Esophagus (tissue), 2 donors: ENCODE measurements at regions not wholly inside any gene's neighbourhood (a gene's known extent, or its start where the extent isn't known, plus 50 kb on each side); places are given as distances from the start of the nearest gene placed in this dataset.

Experiments used
- H3K27ac ChIP-seq, 2 donors: one replicate each; pipeline ENCODE4 v1.5.1; 2013; ENCODE audit warnings: low read depth in 2 of 2, mild to moderate bottlenecking in 2 of 2, inconsistent platforms in 1 of 2, low read length in 1 of 2, moderate library complexity in 1 of 2
- H3K27me3 ChIP-seq, 2 donors: one replicate each; pipeline ENCODE4 v1.6.1; 2013; ENCODE audit warnings: low read length in 2 of 2, control low read depth in 1 of 2, mild to moderate bottlenecking in 1 of 2; ENCODE audit not compliant: insufficient read depth in 2 of 2, control insufficient read depth in 1 of 2
- H3K36me3 ChIP-seq, 2 donors: one replicate each; pipeline ENCODE4 v1.6.1; 2013; ENCODE audit warnings: low read length in 1 of 2; ENCODE audit not compliant: control insufficient read depth in 2 of 2, insufficient read depth in 2 of 2
- H3K4me1 ChIP-seq, 2 donors: one replicate each; pipeline ENCODE4 v1.6.1; 2013; ENCODE audit warnings: low read length in 1 of 2; ENCODE audit not compliant: control insufficient read depth in 2 of 2, insufficient read depth in 2 of 2
- H3K4me3 ChIP-seq, 2 donors: one replicate each; pipeline ENCODE4 v1.5.1; 2013; ENCODE audit warnings: low read length in 2 of 2, mild to moderate bottlenecking in 2 of 2, low read depth in 1 of 2, moderate library complexity in 1 of 2
- H3K9me3 ChIP-seq, 2 donors: one replicate each; pipeline ENCODE4 v1.6.1; 2013; ENCODE audit warnings: mild to moderate bottlenecking in 2 of 2, low read depth in 1 of 2, low read length in 1 of 2, moderate library complexity in 1 of 2; ENCODE audit not compliant: control insufficient read depth in 2 of 2, insufficient read depth in 1 of 2
- WGBS, 2 donors: extraction: QIAGEN DNeasy Blood & Tissue Kit; methylation state at CpG; one replicate each; pipeline ENCODE4 v1.1.7; 2013; 5-methylcytosine and 5-hydroxymethylcytosine counted together
- donor health status: healthy with polysubstance abuse.
- donor health status: Bipolar disorder and iron deficiency.

DNA sequence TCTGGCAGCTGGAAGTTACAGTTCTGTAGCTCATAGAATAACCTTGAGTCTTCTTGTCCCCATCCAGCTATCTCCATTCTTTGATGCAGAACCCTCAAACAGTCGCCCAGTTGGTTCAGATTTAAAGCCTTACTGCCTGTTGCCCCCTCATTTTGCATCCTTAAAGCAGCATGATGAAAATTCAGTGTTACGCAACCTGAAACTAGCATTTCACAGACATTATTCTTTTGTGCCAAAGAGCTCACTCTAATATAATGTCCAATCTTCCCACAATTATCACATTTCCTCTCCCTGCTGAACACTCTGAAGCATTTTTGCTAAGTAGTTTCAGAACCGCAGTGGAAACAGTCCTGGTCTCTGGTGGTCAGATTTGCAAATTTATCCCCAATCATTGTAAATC, 318.0 kb downstream of the PSAT1 start:
- Histone ChIP-seq H3K36me3 (no peaks in the 10 kb centered on the region), H3K4me1 (no peaks in the 10 kb centered on the region), H3K9me3 (no peaks in the 10 kb centered on the region), H3K27me3 (no peaks in the 10 kb centered on the region), H3K4me3 (no peak overlapping the region), H3K27ac (no peak overlapping the region)
- 87 to 88% methylated on average over 3 of the region's 3 CpGs for WGBS, 2 donors

DNA sequence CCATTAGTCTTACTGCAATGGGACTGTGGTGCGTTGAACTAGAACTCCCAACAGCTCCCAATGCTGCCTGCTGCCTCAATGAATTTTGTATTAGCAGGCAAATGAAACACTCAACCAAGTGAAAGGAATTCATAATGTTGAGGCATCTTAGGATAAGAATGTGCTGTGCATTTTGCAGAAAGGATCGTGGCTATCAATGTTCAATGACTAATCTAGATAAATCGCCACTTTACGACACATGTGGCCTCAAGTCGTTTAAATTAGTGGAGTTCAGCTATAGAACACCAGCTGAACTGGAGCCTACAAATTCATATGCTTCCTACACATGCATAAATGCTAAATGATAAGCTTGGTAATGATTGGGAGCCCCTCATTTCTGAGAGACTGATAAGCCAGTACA, 318.4 kb downstream of the PSAT1 start:
- H3K4me3 ChIP-seq, result no peak overlapping the region
- no peaks in the 10 kb centered on the region for H3K9me3 ChIP-seq
- no peaks in the 10 kb centered on the region for H3K4me1 ChIP-seq
- H3K27ac ChIP-seq, result no peak overlapping the region
- no peaks in the 10 kb centered on the region for H3K27me3 ChIP-seq
- WGBS, 2 donors, result 82 to 86% methylated on average over 5 of the region's 5 CpGs
- H3K36me3 ChIP-seq, result no peaks in the 10 kb centered on the region

DNA sequence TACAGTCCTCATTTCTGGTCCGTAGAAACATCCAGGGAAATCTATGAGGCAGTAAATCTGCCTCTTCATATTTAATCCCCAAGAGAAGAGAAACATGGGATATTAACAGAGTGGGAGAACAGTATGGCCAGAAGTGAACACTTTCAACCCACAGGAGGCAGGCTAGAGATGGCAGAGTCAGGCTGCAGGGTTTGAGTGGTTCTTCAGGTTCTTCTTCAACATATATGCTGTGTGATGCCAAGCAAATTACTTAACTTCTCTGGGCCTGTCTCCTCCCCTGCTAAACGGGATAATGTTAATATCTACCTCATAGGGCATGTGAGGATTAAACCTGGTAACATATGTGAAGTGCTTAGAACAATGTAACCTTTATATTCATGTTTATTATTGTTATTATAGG, 321.8 kb downstream of the PSAT1 start:
- no peaks in the 10 kb centered on the region for H3K27me3 ChIP-seq
- no peaks in the 10 kb centered on the region for H3K36me3 ChIP-seq
- no peak overlapping the region for H3K27ac ChIP-seq
- 63 to 70% methylated on average over 2 of the region's 2 CpGs for WGBS, 2 donors
- H3K4me3 ChIP-seq, result no peak overlapping the region
- no peaks in the 10 kb centered on the region for H3K9me3 ChIP-seq
- no peaks in the 10 kb centered on the region for H3K4me1 ChIP-seq

DNA sequence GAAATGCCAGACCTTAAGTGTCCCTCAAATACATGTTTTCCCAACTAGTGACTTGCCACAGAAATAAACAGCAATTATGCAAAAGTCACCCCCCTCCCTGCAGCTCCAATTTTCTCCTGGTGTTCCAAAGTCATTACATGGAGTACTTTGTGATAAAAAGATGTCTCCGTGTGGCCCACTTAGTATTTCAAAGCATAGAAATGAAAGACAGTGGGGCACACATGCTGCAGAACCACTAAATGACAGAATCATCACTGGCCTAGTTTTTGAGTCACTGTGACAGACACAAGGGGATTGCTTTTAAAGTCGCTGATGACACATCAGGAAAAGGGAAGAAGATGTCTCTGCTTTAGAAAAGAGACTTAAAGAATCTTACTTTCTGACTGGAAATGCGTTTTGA, 323.4 kb downstream of the PSAT1 start:
- H3K27ac ChIP-seq, result no peak overlapping the region
- H3K9me3 ChIP-seq, result no peaks in the 10 kb centered on the region
- no peaks in the 10 kb centered on the region for H3K36me3 ChIP-seq
- no peaks in the 10 kb centered on the region for H3K4me1 ChIP-seq
- H3K4me3 ChIP-seq, result no peak overlapping the region
- H3K27me3 ChIP-seq, result no peaks in the 10 kb centered on the region
- 57 to 74% methylated on average over 3 of the region's 3 CpGs for WGBS, 2 donors

DNA sequence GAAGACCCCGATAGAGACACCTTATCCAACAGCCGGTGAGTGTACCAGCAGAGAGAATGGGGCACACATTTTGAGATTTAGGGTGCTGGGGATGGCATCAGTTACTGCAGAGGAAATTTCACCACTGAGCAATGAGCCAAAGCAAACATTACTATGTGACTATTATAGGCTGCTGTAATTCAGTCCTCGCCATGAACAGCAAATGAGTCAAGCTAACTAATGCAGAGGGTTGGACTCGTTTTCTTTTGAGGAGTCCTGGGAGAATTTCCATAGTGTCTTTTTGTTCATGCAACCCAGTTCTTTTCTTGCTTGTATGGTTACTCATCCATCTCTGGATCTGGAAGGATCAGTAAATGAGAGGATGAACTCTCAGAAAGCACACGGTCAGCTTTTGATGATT, 323.8 kb downstream of the PSAT1 start:
- H3K9me3 ChIP-seq, result no peaks in the 10 kb centered on the region
- no peaks in the 10 kb centered on the region for H3K4me1 ChIP-seq
- H3K36me3 ChIP-seq, result no peaks in the 10 kb centered on the region
- no peak overlapping the region for H3K4me3 ChIP-seq
- WGBS, 2 donors, result 66 to 73% methylated on average over 5 of the region's 5 CpGs
- no peak overlapping the region for H3K27ac ChIP-seq
- no peaks in the 10 kb centered on the region for H3K27me3 ChIP-seq

DNA sequence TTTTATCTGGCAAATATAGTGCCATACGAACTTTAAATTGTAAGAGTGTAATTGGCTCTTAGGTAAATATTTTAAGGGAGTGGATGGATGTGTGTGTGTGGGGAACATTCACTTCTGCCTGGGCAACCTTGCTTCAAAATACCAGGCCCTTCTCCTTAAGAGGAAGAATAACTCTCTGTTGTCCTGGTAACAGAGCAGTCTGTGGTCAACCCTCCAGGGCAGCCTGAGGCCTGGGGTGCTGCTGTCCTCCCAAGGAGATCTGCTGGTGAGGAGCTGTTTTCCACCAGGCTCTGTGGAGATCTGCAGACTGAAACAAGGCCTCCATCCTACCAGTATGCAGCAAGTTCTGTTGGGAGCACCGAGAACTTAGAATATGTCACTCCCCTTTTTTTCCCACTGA, 325.2 kb downstream of the PSAT1 start:
- Histone ChIP-seq H3K27me3 (no peaks in the 10 kb centered on the region), H3K9me3 (no peaks in the 10 kb centered on the region), H3K27ac (no peak overlapping the region), H3K4me1 (no peaks in the 10 kb centered on the region), H3K4me3 (no peak overlapping the region), H3K36me3 (no peaks in the 10 kb centered on the region)
- WGBS, 2 donors, result 79 to 89% methylated on average over 2 of the region's 2 CpGs

DNA sequence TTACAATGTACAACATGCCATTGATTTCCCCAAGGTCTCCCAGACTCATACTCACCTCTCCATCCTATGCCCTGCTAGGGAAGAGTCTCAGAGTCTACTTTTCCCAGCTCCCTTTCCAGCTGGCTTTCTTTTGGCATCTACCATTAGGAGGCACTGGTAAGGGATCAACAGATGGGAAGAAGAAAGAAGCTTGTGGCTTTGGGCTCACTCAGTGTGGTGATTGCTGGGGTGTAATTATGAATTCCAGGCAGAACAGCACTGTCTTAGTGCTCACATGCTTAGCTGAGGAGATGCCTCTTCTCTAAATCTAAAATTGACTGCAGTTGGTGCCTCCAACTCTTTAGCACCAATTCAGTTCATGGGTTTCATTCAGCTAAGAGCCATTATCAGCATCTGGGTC, 330.0 kb downstream of the PSAT1 start:
- Histone ChIP-seq H3K27ac (no peak overlapping the region), H3K27me3 (peaks cover 0 to 3% of the 10 kb centered on the region in 2 donors), H3K4me3 (no peak overlapping the region), H3K36me3 (no peaks in the 10 kb centered on the region), H3K4me1 (no peaks in the 10 kb centered on the region), H3K9me3 (no peaks in the 10 kb centered on the region)

DNA sequence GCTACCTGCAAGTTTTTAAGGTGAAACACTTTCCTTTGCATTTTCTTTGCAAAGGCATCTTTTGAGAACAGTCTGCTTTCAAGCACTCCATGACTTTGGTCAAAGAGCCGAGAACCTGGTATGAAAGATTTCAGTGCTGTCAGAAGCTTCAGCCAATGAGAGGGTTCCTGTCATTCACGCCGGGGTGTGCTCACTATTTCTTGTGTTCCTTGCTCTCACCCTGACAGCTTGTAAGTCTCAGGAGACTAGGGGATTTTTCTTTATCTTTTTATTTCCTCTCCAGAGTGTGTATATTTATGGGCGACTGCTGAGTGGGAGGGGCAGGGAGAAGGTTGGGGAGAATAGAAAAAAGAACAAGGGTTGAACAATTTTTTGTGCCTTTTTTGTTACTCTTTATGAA, 334.0 kb downstream of the PSAT1 start:
- Histone ChIP-seq H3K27me3 (peaks cover 0 to 3% of the 10 kb centered on the region in 2 donors), H3K36me3 (no peaks in the 10 kb centered on the region), H3K4me3 (no peak overlapping the region), H3K9me3 (no peaks in the 10 kb centered on the region), H3K4me1 (no peaks in the 10 kb centered on the region), H3K27ac (no peak overlapping the region)
- WGBS, 2 donors, result 56 to 62% methylated on average over 4 of the region's 4 CpGs

DNA sequence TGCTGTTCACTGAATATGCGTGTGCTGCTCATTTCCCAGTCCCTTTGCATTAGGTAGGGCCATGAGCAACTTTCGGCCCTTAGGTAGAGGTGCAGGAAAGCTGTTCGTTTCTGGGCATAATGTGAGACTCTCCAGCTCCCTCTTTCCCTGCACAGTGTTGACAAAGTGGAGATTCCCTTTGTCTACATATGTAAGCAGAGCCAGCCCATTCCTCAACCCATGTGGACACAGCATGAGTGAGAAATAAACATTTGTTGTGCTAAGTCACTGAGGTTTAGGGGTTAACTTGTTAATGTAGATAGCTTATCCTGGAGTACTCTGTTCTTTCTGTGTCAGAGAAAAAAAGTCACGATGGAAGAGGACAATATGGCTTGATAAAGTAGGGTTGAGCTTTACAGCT, 343.8 kb downstream of the PSAT1 start:
- no peaks in the 10 kb centered on the region for H3K27me3 ChIP-seq
- no peak overlapping the region for H3K4me3 ChIP-seq
- H3K4me1 ChIP-seq, result no peaks in the 10 kb centered on the region
- no peak overlapping the region for H3K27ac ChIP-seq
- H3K36me3 ChIP-seq, result no peaks in the 10 kb centered on the region
- 60 to 63% methylated on average over 4 of the region's 4 CpGs for WGBS, 2 donors
- H3K9me3 ChIP-seq, result no peaks in the 10 kb centered on the region

DNA sequence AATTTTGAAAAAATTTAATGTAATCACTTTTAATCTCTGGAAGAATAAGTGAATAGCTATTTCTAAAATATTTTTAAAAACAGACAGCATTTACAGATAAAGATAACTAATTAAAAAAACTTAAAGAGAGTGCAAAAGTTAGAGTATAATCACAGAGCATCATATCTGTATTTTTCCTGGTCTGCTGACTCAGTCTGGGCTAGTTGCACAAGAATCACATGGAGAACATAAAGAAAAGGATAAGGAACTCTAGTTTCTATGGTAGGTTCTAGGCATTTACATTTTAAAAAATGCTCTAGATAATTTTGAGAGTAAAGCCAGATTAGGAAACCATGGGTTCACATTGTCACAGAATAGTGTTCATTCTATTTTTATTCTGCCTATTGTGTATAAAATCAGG, 347.4 kb downstream of the PSAT1 start:
- no peak overlapping the region for H3K27ac ChIP-seq
- no peaks in the 10 kb centered on the region for H3K9me3 ChIP-seq
- no peaks in the 10 kb centered on the region for H3K4me1 ChIP-seq
- H3K27me3 ChIP-seq, result no peaks in the 10 kb centered on the region
- no peaks in the 10 kb centered on the region for H3K36me3 ChIP-seq
- H3K4me3 ChIP-seq, result no peak overlapping the region
